ENCODE measurements at regions not wholly inside any gene's neighbourhood (a gene's known extent, or its start where the extent isn't known, plus 50 kb on each side); places are given as distances from the start of the nearest gene placed in this dataset.

DNA sequence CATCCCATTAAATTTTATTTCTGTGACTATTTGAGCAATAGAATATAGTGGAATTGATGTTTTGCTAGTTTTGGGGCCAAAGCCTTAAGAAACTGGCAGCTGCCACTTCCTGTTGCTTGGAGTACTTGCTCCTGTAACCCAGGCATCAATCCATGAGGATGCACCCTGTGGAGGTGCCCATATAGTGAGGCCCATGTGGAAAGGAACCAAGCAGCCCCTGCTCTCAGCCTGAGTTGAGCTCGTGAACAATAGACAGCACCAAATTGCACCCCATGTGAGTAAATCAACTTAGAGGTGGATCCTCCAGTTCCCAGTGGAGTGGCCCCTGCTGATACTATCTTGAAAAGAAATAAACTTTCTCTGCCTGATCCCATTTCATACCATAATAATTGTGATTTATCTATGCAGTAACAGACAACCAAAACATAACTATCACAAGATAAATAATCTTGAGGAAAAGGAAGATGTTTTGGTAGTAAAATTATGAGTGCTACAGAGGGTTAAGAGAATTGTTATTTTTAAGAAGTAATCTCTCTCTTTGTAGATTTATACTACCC is 481.9 kb downstream of the TBC1D32 start (continued):
- TF ChIP-seq ZNF560 (tag by site-specific recombination; IDR thresholded peaks at IDR 0.05; ENCODE audit: borderline replicate concordance): no peak

DNA sequence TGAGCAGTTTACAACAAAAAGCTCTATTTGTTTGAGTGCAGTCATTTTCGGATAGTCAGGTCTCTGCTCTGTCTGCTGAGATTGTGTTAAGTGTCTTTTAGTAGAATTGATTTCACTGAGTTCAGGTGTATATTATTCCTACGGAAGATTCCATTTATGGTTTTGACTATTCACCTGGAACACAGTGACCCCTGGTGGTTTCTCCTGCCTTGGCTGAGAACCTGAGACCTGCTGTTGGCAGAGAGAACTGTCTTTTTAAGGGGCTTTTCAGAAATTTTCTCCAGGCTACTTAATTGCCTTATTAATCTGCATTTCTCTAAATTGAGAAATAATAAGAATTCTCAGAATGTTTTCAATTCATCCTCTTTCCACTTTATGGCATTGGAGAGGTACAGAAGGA is 508.0 kb downstream of the TBC1D32 start:
- ChIA-PET CTCF (interaction anchor here (0.6 to 2.2 kb wide), 18 partner anchors 8 to 1995 kb away, joined by 3 to 13 read pairs (median 3); no protein-coding TSS in a partner anchor), POLR2A (no interaction called here)
- Histone ChIP-seq H3K4me3 (ENCODE audit: low read depth, low read length) (no peak overlapping the region), H3K9me3 (ENCODE audit: control insufficient read depth, insufficient read depth, low read depth, low read length) (no peaks in the 10 kb centered on the region), H3K27ac (ENCODE audit: extremely low read depth, low read depth, low read length) (no peak overlapping the region), H3K36me3 (ENCODE audit: control insufficient read depth in 2 of 2, insufficient read depth in 1 of 2, low read length in 2 of 2) (no peaks in the 10 kb centered on the region), H3K4me1 (ENCODE audit: control insufficient read depth, insufficient read depth, low read length) (no peaks in the 10 kb centered on the region)
- TF ChIP-seq ZNF37A (tag by site-specific recombination; IDR thresholded peaks at IDR 0.05) (no peak), ZNF654 (tag by site-specific recombination; IDR thresholded peaks at IDR 0.05; ENCODE audit: low read depth) (peak; percentile 39), ZNF112 (tag by site-specific recombination; IDR thresholded peaks at IDR 0.05) (no peak)

DNA sequence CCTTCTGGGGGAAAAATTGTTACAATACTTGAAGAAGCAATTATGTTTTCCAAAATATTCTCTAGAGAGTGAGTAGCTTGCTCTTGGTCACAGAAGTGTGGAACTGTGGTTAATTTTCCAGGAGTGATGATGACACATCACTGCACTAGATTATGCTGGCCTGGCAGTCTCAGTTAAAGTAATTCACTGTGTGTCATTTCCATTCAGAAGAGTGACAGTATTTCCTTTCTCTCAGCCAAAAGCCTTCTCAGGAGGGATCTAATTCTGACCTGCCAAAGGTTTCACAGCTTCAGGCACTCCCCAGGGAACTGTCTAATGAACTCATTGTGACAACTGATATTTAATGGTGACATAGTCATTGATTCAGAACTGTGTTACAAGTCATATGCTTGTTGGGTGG is 517.5 kb downstream of the TBC1D32 start:
- no peaks in the 10 kb centered on the region for H3K36me3 ChIP-seq (ENCODE audit: control insufficient read depth in 2 of 2, insufficient read depth in 1 of 2, low read length in 2 of 2)
- no peak overlapping the region for H3K4me3 ChIP-seq (ENCODE audit: low read depth, low read length)
- CTCF ChIA-PET: no interaction called here
- no peak overlapping the region for H3K27ac ChIP-seq (ENCODE audit: extremely low read depth, low read depth, low read length)
- no peaks in the 10 kb centered on the region for H3K4me1 ChIP-seq (ENCODE audit: control insufficient read depth, insufficient read depth, low read length)
- POLR2A ChIA-PET: interaction anchor here (0.5 kb wide), 1 partner anchor 1737 kb away, joined by 3 read pairs; no protein-coding TSS in a partner anchor
- no peaks in the 10 kb centered on the region for H3K9me3 ChIP-seq (ENCODE audit: control insufficient read depth, insufficient read depth, low read depth, low read length)
- TF ChIP-seq, protein P1, sequence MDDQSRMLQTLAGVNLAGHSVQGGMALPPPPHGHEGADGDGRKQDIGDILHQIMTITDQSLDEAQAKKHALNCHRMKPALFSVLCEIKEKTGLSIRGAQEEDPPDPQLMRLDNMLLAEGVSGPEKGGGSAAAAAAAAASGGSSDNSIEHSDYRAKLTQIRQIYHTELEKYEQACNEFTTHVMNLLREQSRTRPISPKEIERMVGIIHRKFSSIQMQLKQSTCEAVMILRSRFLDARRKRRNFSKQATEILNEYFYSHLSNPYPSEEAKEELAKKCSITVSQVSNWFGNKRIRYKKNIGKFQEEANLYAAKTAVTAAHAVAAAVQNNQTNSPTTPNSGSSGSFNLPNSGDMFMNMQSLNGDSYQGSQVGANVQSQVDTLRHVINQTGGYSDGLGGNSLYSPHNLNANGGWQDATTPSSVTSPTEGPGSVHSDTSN (CRISPR knock-in tag; IDR thresholded peaks at IDR 0.05): no peak
- TF ChIP-seq ZNF529 (tag by site-specific recombination; IDR thresholded peaks at IDR 0.05; ENCODE audit: insufficient replicate concordance): no peak

DNA sequence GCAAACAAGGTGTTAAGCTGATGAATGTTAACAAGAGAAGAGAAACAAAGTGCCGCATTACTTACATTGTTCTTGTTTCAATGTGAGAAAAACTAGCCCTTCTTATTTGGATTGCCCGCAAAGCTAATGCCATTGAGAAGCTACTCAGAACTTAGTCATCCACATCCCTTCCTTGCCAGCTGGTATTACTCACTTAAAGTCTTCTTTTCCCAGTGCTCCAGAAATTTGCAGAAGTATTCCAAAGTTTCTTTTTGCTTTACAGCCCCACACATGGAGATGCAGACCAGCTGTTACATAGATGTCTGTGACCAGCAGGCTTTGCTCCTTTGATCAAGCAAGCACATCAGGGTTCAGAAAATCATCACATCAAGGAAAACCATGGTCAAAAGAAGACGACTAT is 529.0 kb downstream of the TBC1D32 start:
- TF ChIP-seq, protein P2, sequence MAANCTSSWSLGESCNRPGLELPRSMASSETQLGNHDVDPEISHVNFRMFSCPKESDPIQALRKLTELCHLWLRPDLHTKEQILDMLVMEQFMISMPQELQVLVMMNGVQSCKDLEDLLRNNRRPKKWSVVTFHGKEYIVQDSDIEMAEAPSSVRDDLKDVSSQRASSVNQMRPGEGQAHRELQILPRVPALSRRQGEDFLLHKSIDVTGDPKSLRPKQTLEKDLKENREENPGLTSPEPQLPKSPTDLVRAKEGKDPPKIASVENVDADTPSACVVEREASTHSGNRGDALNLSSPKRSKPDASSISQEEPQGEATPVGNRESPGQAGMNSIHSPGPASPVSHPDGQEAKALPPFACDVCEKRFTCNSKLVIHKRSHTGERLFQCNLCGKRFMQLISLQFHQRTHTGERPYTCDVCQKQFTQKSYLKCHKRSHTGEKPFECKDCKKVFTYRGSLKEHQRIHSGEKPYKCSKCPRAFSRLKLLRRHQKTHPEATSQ (tag by site-specific recombination; IDR thresholded peaks at IDR 0.05): no peak
- TF ChIP-seq, protein P3, sequence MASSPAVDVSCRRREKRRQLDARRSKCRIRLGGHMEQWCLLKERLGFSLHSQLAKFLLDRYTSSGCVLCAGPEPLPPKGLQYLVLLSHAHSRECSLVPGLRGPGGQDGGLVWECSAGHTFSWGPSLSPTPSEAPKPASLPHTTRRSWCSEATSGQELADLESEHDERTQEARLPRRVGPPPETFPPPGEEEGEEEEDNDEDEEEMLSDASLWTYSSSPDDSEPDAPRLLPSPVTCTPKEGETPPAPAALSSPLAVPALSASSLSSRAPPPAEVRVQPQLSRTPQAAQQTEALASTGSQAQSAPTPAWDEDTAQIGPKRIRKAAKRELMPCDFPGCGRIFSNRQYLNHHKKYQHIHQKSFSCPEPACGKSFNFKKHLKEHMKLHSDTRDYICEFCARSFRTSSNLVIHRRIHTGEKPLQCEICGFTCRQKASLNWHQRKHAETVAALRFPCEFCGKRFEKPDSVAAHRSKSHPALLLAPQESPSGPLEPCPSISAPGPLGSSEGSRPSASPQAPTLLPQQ (tag by site-specific recombination; IDR thresholded peaks at IDR 0.05): no peak
- TF ChIP-seq SALL2 (tag by site-specific recombination; IDR thresholded peaks at IDR 0.05; ENCODE audit: borderline replicate concordance) (no peak), ZNF138 (tag by site-specific recombination; IDR thresholded peaks at IDR 0.05; ENCODE audit: borderline replicate concordance) (no peak), ZSCAN23 (tag by site-specific recombination; IDR thresholded peaks at IDR 0.05) (no peak), ZNF548 (tag by site-specific recombination; IDR thresholded peaks at IDR 0.05) (no peak), ZNF514 (tag by site-specific recombination; IDR thresholded peaks at IDR 0.05) (no peak)
- TF ChIP-seq, protein P4, sequence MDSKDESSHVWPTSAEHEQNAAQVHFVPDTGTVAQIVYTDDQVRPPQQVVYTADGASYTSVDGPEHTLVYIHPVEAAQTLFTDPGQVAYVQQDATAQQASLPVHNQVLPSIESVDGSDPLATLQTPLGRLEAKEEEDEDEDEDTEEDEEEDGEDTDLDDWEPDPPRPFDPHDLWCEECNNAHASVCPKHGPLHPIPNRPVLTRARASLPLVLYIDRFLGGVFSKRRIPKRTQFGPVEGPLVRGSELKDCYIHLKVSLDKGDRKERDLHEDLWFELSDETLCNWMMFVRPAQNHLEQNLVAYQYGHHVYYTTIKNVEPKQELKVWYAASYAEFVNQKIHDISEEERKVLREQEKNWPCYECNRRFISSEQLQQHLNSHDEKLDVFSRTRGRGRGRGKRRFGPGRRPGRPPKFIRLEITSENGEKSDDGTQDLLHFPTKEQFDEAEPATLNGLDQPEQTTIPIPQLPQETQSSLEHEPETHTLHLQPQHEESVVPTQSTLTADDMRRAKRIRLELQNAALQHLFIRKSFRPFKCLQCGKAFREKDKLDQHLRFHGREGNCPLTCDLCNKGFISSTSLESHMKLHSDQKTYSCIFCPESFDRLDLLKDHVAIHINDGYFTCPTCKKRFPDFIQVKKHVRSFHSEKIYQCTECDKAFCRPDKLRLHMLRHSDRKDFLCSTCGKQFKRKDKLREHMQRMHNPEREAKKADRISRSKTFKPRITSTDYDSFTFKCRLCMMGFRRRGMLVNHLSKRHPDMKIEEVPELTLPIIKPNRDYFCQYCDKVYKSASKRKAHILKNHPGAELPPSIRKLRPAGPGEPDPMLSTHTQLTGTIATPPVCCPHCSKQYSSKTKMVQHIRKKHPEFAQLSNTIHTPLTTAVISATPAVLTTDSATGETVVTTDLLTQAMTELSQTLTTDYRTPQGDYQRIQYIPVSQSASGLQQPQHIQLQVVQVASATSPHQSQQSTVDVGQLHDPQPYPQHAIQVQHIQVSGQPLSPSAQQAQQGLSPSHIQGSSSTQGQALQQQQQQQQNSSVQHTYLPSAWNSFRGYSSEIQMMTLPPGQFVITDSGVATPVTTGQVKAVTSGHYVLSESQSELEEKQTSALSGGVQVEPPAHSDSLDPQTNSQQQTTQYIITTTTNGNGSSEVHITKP (tag by site-specific recombination; IDR thresholded peaks at IDR 0.05): no peak
- TF ChIP-seq, protein P5, sequence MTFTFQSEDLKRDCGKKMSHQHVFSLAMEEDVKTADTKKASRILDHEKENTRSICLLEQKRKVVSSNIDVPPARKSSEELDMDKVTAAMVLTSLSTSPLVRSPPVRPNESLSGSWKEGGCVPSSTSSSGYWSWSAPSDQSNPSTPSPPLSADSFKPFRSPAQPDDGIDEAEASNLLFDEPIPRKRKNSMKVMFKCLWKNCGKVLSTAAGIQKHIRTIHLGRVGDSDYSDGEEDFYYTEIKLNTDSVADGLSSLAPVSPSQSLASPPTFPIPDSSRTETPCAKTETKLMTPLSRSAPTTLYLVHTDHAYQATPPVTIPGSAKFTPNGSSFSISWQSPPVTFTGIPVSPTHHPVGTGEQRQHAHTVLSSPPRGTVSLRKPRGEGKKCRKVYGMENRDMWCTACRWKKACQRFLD (tag by site-specific recombination; IDR thresholded peaks at IDR 0.05): no peak
- H3K4me1 ChIP-seq (ENCODE audit: control insufficient read depth, insufficient read depth, low read length): no peaks in the 10 kb centered on the region
- H3K36me3 ChIP-seq (ENCODE audit: control insufficient read depth in 2 of 2, insufficient read depth in 1 of 2, low read length in 2 of 2): no peaks in the 10 kb centered on the region
- CTCF ChIA-PET: no interaction called here
- no peak overlapping the region for H3K4me3 ChIP-seq (ENCODE audit: low read depth, low read length)
- no peaks in the 10 kb centered on the region for H3K9me3 ChIP-seq (ENCODE audit: control insufficient read depth, insufficient read depth, low read depth, low read length)
- H3K27ac ChIP-seq (ENCODE audit: extremely low read depth, low read depth, low read length): no peak overlapping the region
- POLR2A ChIA-PET: no interaction called here

Data from HEK293 (cell line).